PFSK-1 (cell line): ENCODE measurements at regions not wholly inside any gene's neighbourhood (a gene's known extent, or its start where the extent isn't known, plus 50 kb on each side); places are given as distances from the start of the nearest gene placed in this dataset.

ENCODE experiments used
- FOXP2 ChIP-seq: optimal IDR thresholded peaks from 2 replicates; pipeline ENCODE3; 2011; ENCODE audit warnings: borderline replicate concordance, control low read depth, inconsistent platforms; ENCODE audit not compliant: insufficient read depth; ENCODE audit errors: extremely low read length, extremely low read depth
- POLR2AphosphoS5 ChIP-seq: IDR thresholded peaks from 2 replicates; pipeline ENCODE4 v1.6.1; 2012; ENCODE audit warnings: low read depth, mild to moderate bottlenecking, control low read depth, low read length, moderate library complexity
- SIN3A ChIP-seq: IDR thresholded peaks from 2 replicates; pipeline ENCODE4 v1.6.1; 2012; ENCODE audit warnings: mild to moderate bottlenecking, low read length, moderate library complexity, borderline replicate concordance; ENCODE audit not compliant: insufficient read depth
- TAF1 ChIP-seq: IDR thresholded peaks from 2 replicates; pipeline ENCODE4 v1.6.1; 2012; ENCODE audit warnings: low read length, control low read depth, borderline replicate concordance; ENCODE audit not compliant: insufficient read depth
- TF ChIP-seq, protein P1 (sequence below), 2 experiments: IDR thresholded peaks; 2 replicates each; pipeline versions ENCODE4 v1.6.1 to v1.8.0; 2011 to 2012; ENCODE audit warnings: low read depth in 2 of 2, low read length in 2 of 2, control low read depth in 1 of 2, inconsistent platforms in 1 of 2, mild to moderate bottlenecking in 1 of 2, moderate library complexity in 1 of 2; ENCODE audit not compliant: insufficient read depth in 1 of 2

DNA sequence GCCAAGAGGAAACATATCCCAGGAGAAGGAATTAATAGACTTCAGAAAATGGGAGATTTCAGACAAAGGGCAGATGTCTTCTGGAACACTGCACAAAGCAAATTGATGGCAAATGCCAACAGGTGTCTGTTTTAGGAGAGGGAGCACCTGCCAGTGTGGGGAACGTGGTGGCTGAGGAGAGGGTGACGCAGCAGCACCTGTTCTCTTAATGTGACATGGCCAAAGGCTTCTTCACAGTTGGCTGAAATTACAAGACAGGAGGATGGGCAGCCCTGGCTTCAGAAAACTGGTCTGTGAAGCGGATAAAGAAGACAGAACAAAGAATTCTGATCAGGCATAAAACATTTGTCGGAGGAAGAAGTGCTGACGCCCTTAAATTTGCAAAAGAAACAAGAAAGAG, 178.7 kb upstream of the RUNX1 start:
- no peak for TF ChIP-seq FOXP2
- no peak for TF ChIP-seq POLR2AphosphoS5
- TF ChIP-seq, protein P1, sequence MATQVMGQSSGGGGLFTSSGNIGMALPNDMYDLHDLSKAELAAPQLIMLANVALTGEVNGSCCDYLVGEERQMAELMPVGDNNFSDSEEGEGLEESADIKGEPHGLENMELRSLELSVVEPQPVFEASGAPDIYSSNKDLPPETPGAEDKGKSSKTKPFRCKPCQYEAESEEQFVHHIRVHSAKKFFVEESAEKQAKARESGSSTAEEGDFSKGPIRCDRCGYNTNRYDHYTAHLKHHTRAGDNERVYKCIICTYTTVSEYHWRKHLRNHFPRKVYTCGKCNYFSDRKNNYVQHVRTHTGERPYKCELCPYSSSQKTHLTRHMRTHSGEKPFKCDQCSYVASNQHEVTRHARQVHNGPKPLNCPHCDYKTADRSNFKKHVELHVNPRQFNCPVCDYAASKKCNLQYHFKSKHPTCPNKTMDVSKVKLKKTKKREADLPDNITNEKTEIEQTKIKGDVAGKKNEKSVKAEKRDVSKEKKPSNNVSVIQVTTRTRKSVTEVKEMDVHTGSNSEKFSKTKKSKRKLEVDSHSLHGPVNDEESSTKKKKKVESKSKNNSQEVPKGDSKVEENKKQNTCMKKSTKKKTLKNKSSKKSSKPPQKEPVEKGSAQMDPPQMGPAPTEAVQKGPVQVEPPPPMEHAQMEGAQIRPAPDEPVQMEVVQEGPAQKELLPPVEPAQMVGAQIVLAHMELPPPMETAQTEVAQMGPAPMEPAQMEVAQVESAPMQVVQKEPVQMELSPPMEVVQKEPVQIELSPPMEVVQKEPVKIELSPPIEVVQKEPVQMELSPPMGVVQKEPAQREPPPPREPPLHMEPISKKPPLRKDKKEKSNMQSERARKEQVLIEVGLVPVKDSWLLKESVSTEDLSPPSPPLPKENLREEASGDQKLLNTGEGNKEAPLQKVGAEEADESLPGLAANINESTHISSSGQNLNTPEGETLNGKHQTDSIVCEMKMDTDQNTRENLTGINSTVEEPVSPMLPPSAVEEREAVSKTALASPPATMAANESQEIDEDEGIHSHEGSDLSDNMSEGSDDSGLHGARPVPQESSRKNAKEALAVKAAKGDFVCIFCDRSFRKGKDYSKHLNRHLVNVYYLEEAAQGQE (IDR thresholded peaks at IDR 0.05; ENCODE audit: insufficient read depth in 1 of 2, low read depth in 2 of 2, low read length in 2 of 2), result no peak
- TF ChIP-seq SIN3A, result no peak
- no peak for TF ChIP-seq TAF1

DNA sequence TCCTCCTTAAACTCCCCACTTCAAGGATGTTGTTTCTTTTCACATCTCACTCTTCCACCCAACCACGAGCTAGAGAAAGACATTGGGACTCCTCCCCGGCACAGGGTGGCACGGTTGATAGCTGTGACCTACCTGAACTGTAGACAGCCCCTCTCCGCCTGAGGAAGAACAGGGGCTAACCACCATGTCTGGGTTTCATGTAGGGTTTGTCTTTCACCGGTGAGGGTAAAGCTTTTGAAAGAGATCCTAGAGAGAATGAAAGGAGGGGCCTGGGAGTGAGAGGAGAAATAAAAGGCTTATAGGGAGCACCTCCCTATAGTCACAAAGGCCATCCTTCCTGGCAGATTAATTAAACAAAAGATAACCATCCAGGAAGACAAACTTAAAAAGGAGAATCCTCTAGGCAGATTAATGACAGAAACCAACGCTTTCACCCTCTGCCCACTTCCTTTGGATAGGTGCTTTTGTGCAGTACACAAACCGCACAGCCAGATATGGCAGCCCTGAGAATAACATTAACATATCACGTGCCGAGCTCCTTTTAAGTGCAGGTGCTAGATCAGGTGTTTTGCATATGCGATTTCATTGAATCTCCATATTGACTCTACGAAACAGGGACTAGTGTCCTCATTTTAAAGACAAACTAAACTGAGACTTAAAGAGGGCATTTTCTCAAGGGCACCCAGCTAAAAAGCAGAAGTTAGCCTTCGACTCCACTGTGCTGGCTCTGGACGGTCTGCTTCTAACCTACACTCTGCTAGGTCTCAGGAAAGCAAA, 178.1 kb upstream of the RUNX1 start:
- TF ChIP-seq TAF1 (no peak), SIN3A (no peak), POLR2AphosphoS5 (no peak), FOXP2 (no peak)
- TF ChIP-seq, protein P1 (IDR thresholded peaks at IDR 0.05; ENCODE audit: insufficient read depth in 1 of 2, low read depth in 2 of 2, low read length in 2 of 2), result no peak

DNA sequence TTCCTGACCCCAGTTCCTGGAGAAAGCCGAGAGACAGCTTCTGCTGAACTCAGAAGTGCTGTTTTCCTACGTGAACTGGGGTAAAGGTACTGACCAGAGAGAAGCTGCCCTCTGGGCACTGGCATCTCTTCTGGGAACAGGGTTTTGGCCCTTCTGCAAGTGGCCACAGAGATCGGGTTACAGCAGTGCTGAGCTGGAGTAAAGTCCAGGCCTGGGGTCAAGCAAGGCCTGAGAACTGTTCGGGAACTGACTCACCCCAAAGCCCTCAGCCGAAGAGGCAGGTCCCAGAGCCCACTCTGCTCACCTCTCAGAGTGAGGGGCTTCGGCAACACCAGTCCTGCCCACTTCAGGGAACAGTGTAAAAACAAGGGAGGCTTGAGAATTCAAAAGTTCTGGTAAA, 177.2 kb upstream of the RUNX1 start:
- TF ChIP-seq TAF1 (no peak), POLR2AphosphoS5 (no peak), FOXP2 (no peak), SIN3A (no peak)
- TF ChIP-seq, protein P1 (IDR thresholded peaks at IDR 0.05; ENCODE audit: insufficient read depth in 1 of 2, low read depth in 2 of 2, low read length in 2 of 2), result no peak

DNA sequence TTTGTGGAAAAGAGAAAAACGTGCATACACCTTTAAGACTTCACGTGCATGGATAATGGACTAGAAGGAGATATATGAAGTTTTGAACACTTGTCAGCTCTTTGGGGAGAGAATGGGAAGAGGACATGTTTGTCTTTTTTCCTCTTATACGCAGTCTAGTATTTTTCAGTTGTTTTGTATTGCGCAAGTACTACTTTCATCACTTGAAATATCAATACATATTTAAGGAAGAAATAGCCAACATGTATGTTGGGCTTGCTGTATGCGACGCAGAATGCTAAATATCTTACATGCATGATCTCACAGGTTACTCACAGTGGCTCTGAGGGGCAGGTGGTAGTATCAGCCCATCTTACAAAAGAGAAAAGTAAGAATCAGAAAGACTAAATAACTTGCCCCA, 176.5 kb upstream of the RUNX1 start:
- TF ChIP-seq SIN3A, result no peak
- TF ChIP-seq TAF1, result no peak
- TF ChIP-seq, protein P1 (IDR thresholded peaks at IDR 0.05; ENCODE audit: insufficient read depth in 1 of 2, low read depth in 2 of 2, low read length in 2 of 2), result no peak
- no peak for TF ChIP-seq FOXP2
- no peak for TF ChIP-seq POLR2AphosphoS5
